ENCODE measurements at regions not wholly inside any gene's neighbourhood (a gene's known extent, or its start where the extent isn't known, plus 50 kb on each side); places are given as distances from the start of the nearest gene placed in this dataset.
"Not testable (repeated sequence)": the region's sequence is repeated elsewhere in the genome, so short reads cannot be mapped to it uniquely, and the experiment has no call there.

DNA sequence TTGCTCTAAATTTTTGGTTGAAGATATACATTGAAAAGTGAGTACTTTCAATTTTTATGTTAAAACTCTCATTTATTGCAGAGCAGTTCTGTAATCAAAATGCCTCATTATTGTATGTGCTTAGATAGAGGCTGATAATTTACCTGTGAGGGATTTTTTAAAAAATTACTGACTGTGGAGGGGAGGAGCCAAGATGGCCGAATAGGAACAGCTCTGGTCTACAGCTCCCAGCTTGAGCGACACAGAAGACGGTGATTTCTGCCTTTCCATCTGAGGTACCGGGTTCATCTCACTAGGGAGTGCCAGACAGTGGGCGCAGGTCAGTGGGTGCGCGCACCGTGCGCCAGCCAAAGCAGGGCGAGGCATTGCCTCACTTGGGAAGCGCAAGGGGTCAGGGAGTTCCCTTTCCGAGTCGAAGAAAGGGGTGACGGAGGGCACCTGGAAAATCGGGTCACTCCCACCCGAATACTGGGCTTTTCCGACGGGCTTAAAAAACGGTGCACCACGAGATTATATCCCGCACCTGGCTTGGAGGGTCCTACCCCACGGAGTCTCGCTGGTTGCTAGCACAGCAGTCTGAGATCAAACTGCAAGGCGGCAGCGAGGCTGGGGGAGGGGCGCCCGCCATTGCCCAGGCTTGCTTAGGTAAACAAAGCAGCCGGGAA, 89.4 kb downstream of the DDX11 start:
- not testable (repeated sequence) for H3K4me3 Mint-ChIP-seq; H3K36me3 Mint-ChIP-seq (ENCODE audit: low read depth); H3K9me3 Mint-ChIP-seq; H3K27ac Mint-ChIP-seq; H3K27me3 Mint-ChIP-seq (ENCODE audit: low read depth); H3K4me1 Mint-ChIP-seq

GRCh38 chr12:31174293-31174692, 100.6 kb downstream of the DDX11 start:
- not testable (repeated sequence) for H3K27ac Mint-ChIP-seq; H3K9me3 Mint-ChIP-seq; H3K4me3 Mint-ChIP-seq; H3K36me3 Mint-ChIP-seq (ENCODE audit: low read depth); H3K4me1 Mint-ChIP-seq; H3K27me3 Mint-ChIP-seq (ENCODE audit: low read depth)

GRCh38 chr12:31177514-31177913, 103.9 kb downstream of the DDX11 start:
- H3K36me3 Mint-ChIP-seq (ENCODE audit: low read depth); H3K27me3 Mint-ChIP-seq (ENCODE audit: low read depth); H3K4me1 Mint-ChIP-seq; H3K27ac Mint-ChIP-seq; H3K4me3 Mint-ChIP-seq; H3K9me3 Mint-ChIP-seq: not testable (repeated sequence)

- H3K4me1 Mint-ChIP-seq; H3K36me3 Mint-ChIP-seq (ENCODE audit: low read depth); H3K27me3 Mint-ChIP-seq (ENCODE audit: low read depth); H3K4me3 Mint-ChIP-seq; H3K27ac Mint-ChIP-seq; H3K9me3 Mint-ChIP-seq: not testable (repeated sequence)
Measured at GRCh38 chr12:31178875-31179274, 105.2 kb downstream of the DDX11 start.

- not testable (repeated sequence) for H3K36me3 Mint-ChIP-seq (ENCODE audit: low read depth); H3K27me3 Mint-ChIP-seq (ENCODE audit: low read depth); H3K9me3 Mint-ChIP-seq; H3K27ac Mint-ChIP-seq; H3K4me1 Mint-ChIP-seq; H3K4me3 Mint-ChIP-seq
Measured at GRCh38 chr12:31179627-31180237, 106.1 kb downstream of the DDX11 start.

- not testable (repeated sequence) for H3K27me3 Mint-ChIP-seq (ENCODE audit: low read depth); H3K9me3 Mint-ChIP-seq; H3K27ac Mint-ChIP-seq; H3K4me3 Mint-ChIP-seq; H3K4me1 Mint-ChIP-seq; H3K36me3 Mint-ChIP-seq (ENCODE audit: low read depth)
Measured at GRCh38 chr12:31182571-31182970, 108.9 kb downstream of the DDX11 start.

- not testable (repeated sequence) for H3K4me1 Mint-ChIP-seq; H3K36me3 Mint-ChIP-seq (ENCODE audit: low read depth); H3K27ac Mint-ChIP-seq; H3K4me3 Mint-ChIP-seq; H3K9me3 Mint-ChIP-seq; H3K27me3 Mint-ChIP-seq (ENCODE audit: low read depth)
Measured at GRCh38 chr12:31183107-31183506, 109.4 kb downstream of the DDX11 start.

DNA sequence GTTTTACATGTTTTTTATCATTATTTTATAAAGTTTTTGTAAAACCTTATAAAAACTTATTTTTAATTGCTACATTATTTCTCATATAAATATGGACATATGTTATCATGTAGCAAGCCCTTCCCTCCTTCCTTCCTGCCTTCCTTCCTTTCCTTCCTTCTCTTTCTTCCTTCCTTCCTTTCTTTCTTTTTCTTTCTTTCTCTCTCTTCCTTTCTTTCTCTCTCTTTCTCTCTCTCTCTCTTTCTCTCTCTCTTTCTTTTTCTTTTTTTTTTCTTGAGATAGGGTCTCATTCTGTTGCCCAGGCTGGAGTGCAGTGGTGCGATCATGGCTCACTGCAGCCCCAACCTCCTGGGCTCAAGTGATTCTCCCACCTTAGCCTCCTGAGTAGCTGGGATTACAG, 110.2 kb downstream of the DDX11 start:
- H3K4me3 Mint-ChIP-seq; H3K9me3 Mint-ChIP-seq; H3K36me3 Mint-ChIP-seq (ENCODE audit: low read depth); H3K4me1 Mint-ChIP-seq; H3K27me3 Mint-ChIP-seq (ENCODE audit: low read depth); H3K27ac Mint-ChIP-seq: not testable (repeated sequence)

DNA sequence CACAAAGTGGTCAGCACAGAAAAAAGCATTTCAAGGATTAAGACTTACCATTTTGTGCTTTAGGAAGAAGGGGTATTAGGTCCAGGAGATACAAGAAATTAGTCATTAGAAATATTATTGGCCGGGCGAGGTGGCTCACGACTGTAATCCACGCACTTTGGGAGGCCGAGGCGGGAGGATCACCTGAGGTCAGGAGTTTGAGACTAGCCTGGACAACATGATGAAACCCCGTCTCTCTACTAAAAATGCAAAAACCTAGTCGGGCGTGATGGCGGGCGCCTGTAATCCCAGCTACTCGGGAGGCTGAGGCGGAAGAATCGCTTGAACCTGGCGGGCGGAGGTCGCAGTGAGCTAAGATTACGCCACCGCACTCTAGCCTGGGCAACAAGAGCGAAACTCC, 111.0 kb downstream of the DDX11 start:
- H3K4me3 Mint-ChIP-seq; H3K27me3 Mint-ChIP-seq (ENCODE audit: low read depth); H3K27ac Mint-ChIP-seq; H3K36me3 Mint-ChIP-seq (ENCODE audit: low read depth); H3K9me3 Mint-ChIP-seq; H3K4me1 Mint-ChIP-seq: not testable (repeated sequence)

- not testable (repeated sequence) for H3K27ac Mint-ChIP-seq; H3K27me3 Mint-ChIP-seq (ENCODE audit: low read depth); H3K9me3 Mint-ChIP-seq; H3K36me3 Mint-ChIP-seq (ENCODE audit: low read depth); H3K4me1 Mint-ChIP-seq; H3K4me3 Mint-ChIP-seq
Measured at GRCh38 chr12:31192689-31193088, 119.0 kb downstream of the DDX11 start.

- not testable (repeated sequence) for H3K27ac Mint-ChIP-seq; H3K27me3 Mint-ChIP-seq (ENCODE audit: low read depth); H3K36me3 Mint-ChIP-seq (ENCODE audit: low read depth); H3K9me3 Mint-ChIP-seq; H3K4me3 Mint-ChIP-seq; H3K4me1 Mint-ChIP-seq
Measured at GRCh38 chr12:31195620-31196019, 122.0 kb downstream of the DDX11 start.

DNA sequence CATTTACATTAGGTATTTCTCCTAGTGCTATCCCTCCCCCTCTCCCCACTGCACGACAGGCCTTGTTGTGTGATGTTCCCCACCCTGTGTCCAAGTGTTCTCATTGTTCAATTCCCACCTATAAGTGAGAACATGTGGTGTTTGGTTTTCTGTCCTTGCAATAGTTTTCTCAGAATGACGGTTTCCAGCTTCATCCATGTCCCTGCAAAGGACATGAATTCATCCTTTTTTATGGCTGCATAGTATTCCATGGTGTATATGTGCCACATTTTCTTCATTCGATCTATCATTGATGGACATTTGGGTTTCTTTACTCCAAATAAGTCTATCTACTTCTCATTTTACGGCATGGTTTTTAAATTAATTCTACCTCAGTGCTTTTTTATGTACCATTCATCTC, 125.8 kb downstream of the DDX11 start:
- not testable (repeated sequence) for H3K9me3 Mint-ChIP-seq; H3K4me3 Mint-ChIP-seq; H3K36me3 Mint-ChIP-seq (ENCODE audit: low read depth); H3K27me3 Mint-ChIP-seq (ENCODE audit: low read depth); H3K27ac Mint-ChIP-seq; H3K4me1 Mint-ChIP-seq

Measured in nephron (organoid).